HL-60 (cell line): ENCODE measurements at regions not wholly inside any gene's neighbourhood (a gene's known extent, or its start where the extent isn't known, plus 50 kb on each side); places are given as distances from the start of the nearest gene placed in this dataset.

Experiments
- DNase-seq, 2 experiments: peaks; one replicate each; pipeline ENCODE4 v3.0.0-alpha.2; 2010 to 2020; ENCODE audit warnings: low read depth in 1 of 2, low spot score in 1 of 2
- H3K27ac ChIP-seq: fragments of 250-450 bp; sonication (Bioruptor Pico); replicated peaks from 2 replicates; pipeline ENCODE4 v1.5.1; 2020; ENCODE audit warnings: mild to moderate bottlenecking, moderate library complexity
- H3K27me3 ChIP-seq: fragments of 250-450 bp; sonication (Bioruptor Pico); 2 replicates; pipeline ENCODE4 v1.5.1; 2021; ENCODE audit warnings: mild to moderate bottlenecking, moderate library complexity; ENCODE audit not compliant: insufficient read depth, poor library complexity, severe bottlenecking
- H3K4me3 ChIP-seq: replicated peaks from 2 replicates; pipeline ENCODE4 v1.5.1; 2011; ENCODE audit warnings: mild to moderate bottlenecking, control low read depth, low read length; ENCODE audit not compliant: insufficient read depth
- GABPA ChIP-seq: IDR thresholded peaks from 2 replicates; pipeline ENCODE4 v1.6.1; 2012; ENCODE audit warnings: low read depth
- POLR2AphosphoS5 ChIP-seq: IDR thresholded peaks from 2 replicates; pipeline ENCODE4 v1.6.1; 2012; ENCODE audit warnings: low read depth
- REST ChIP-seq: IDR thresholded peaks from 2 replicates; pipeline ENCODE4 v1.6.1; 2012; ENCODE audit warnings: low read depth; ENCODE audit not compliant: insufficient replicate concordance
- SPI1 ChIP-seq: IDR thresholded peaks from 2 replicates; pipeline ENCODE4 v1.6.1; 2012; ENCODE audit warnings: low read depth, mild to moderate bottlenecking, borderline replicate concordance
- TF ChIP-seq, protein P1 (sequence below): IDR thresholded peaks from one replicate; pipeline ENCODE4 v1.5.1; 2011; ENCODE audit warnings: low read length, control low read depth, inconsistent platforms; ENCODE audit not compliant: insufficient read depth

DNA sequence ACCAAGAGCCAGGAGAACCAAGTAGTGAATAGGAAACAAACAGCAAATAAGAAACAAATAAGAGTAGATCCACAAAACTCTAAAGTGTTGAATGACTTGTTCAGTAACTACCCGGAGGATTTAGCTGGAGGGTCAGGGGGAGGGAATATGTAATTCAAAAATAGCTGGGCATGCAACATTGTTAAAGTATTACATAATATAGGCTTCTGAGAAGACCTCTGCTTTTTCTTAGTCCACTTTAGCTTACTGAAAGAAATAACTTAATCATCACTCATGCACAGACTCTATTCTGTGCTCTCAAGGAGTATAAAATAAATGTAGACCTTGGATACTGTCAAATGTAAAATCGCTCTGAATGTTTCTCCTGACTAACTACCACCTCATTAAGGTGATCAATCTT, 183.2 kb upstream of the POU5F2 start:
- Histone ChIP-seq H3K4me3 (no peak overlapping the region), H3K27me3 (no peaks in the 10 kb centered on the region), H3K27ac (no peak overlapping the region)
- TF ChIP-seq, protein P1, sequence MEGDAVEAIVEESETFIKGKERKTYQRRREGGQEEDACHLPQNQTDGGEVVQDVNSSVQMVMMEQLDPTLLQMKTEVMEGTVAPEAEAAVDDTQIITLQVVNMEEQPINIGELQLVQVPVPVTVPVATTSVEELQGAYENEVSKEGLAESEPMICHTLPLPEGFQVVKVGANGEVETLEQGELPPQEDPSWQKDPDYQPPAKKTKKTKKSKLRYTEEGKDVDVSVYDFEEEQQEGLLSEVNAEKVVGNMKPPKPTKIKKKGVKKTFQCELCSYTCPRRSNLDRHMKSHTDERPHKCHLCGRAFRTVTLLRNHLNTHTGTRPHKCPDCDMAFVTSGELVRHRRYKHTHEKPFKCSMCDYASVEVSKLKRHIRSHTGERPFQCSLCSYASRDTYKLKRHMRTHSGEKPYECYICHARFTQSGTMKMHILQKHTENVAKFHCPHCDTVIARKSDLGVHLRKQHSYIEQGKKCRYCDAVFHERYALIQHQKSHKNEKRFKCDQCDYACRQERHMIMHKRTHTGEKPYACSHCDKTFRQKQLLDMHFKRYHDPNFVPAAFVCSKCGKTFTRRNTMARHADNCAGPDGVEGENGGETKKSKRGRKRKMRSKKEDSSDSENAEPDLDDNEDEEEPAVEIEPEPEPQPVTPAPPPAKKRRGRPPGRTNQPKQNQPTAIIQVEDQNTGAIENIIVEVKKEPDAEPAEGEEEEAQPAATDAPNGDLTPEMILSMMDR = no peak
- no peak for TF ChIP-seq POLR2AphosphoS5
- no peak for TF ChIP-seq REST
- DNase-seq = no peak

GRCh38 chr5:93922551-93922950, 181.2 kb upstream of the POU5F2 start:
- no peak overlapping the region for H3K27ac ChIP-seq
- no peak overlapping the region for H3K4me3 ChIP-seq
- H3K27me3 ChIP-seq = no peaks in the 10 kb centered on the region
- TF ChIP-seq SPI1 = no peak
- TF ChIP-seq, protein P1 = no peak
- TF ChIP-seq GABPA = no peak
- TF ChIP-seq REST = no peak
- no peak for TF ChIP-seq POLR2AphosphoS5
- DNase-seq = no peak

DNA sequence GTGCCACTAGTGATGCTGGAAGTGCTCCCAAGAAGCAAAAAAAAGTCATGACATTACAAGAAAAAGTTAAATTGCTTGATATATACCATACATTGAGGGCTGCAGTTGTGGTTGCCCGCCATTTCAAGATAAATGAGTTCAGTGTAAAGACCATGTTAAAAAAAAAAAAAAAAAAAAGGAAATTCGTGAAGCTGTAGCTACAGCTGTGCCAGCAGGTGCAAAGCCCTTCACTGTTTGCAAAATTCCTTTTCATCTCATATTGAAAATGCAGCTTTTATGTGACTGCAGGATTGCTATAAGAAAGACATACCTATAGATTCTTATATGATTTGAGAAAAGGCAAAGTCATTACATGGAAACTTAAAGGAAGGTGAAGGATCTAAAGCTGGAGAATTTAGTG, 179.6 kb upstream of the POU5F2 start:
- DNase-seq = no peak
- Histone ChIP-seq H3K4me3 (no peak overlapping the region), H3K27me3 (no peaks in the 10 kb centered on the region), H3K27ac (no peak overlapping the region)
- no peak for TF ChIP-seq REST
- TF ChIP-seq, protein P1 = no peak
